Esophagus squamous epithelium (tissue), 4 donors: ENCODE measurements at regions not wholly inside any gene's neighbourhood (a gene's known extent, or its start where the extent isn't known, plus 50 kb on each side); places are given as distances from the start of the nearest gene placed in this dataset.

Experiments
- CTCF ChIP-seq, 6 experiments: fragments of 450-650 bp in 4 of 6; fragments of 200-600 bp in 2 of 6; sonication (generic) in 2 of 6; IDR thresholded peaks; one replicate each; pipeline ENCODE4 v1.5.1; 2016 to 2019; ENCODE audit warnings: antibody characterized with exemption in 6 of 6, mild to moderate bottlenecking in 4 of 6, moderate library complexity in 4 of 6
- POLR2A ChIP-seq, 4 donors: fragments of 450-650 bp; IDR thresholded peaks; one replicate each; pipeline ENCODE4 v1.6.1; 2017; ENCODE audit warnings: antibody characterized with exemption in 4 of 4, mild to moderate bottlenecking in 4 of 4, moderate library complexity in 3 of 4

DNA sequence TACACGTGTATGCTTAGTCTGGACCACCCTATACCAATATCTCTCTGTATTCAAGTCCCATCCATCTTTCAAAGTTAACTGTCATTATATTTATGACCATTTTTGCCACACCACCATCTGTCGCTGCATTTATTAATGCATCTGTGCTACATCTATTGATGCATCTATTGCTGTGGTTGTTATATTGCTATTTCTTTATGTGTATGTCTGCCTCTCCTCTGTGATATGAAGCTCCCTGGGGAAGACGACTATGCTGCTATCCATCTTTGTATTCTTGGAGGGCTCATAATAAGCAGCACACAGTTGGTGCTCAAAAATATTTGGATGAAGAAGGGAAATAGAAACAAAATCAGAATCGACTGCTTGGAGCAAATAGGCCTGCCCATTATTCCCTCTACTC lies 357.6 kb downstream of the RPS29 start:
- TF ChIP-seq CTCF (IDR thresholded peaks at IDR 0.05) (no peak), POLR2A (IDR thresholded peaks at IDR 0.05) (no peak)
